H54 (cell line): ENCODE measurements at regions not wholly inside any gene's neighbourhood (a gene's known extent, or its start where the extent isn't known, plus 50 kb on each side); places are given as distances from the start of the nearest gene placed in this dataset.

Source experiments
- DNase-seq: peaks from one replicate; pipeline ENCODE4 v3.0.0; 2011; ENCODE audit warnings: low spot score, mixed read lengths; ENCODE audit not compliant: insufficient read length
- FAIRE-seq: peaks from 3 replicates; lab custom pipeline; 2011; peaks lifted over from hg19 to GRCh38; lab: Jason Lieb, UNC
- POLR2A ChIP-seq: IDR thresholded peaks from 2 replicates; pipeline ENCODE4 v1.6.1; 2011; ENCODE audit warnings: low read depth, mild to moderate bottlenecking, low read length

GRCh38 chr15:62877276-62877857, 165.2 kb upstream of the TPM1 start:
- no peak for FAIRE-seq

GRCh38 chr15:62878070-62878469, 164.5 kb upstream of the TPM1 start:
- FAIRE-seq (no peak), DNase-seq (no peak)
- no peak for TF ChIP-seq POLR2A

More at GRCh38 chr15:62877276-62877857, 165.2 kb upstream of the TPM1 start:
- DNase-seq = no peak
- no peak for TF ChIP-seq POLR2A

GRCh38 chr15:62879770-62880169, 162.8 kb upstream of the TPM1 start:
- FAIRE-seq = no peak
- TF ChIP-seq POLR2A = no peak
- DNase-seq = no peak

- FAIRE-seq = no peak
- no peak for DNase-seq
- no peak for TF ChIP-seq POLR2A
Measured at GRCh38 chr15:62880278-62880677, 162.3 kb upstream of the TPM1 start.

GRCh38 chr15:62881056-62881455, 161.5 kb upstream of the TPM1 start:
- DNase-seq (no peak), FAIRE-seq (no peak)
- no peak for TF ChIP-seq POLR2A

GRCh38 chr15:62883938-62884479, 158.5 kb upstream of the TPM1 start:
- FAIRE-seq (no peak), DNase-seq (no peak)
- no peak for TF ChIP-seq POLR2A

GRCh38 chr15:62886431-62887071, 156.0 kb upstream of the TPM1 start:
- DNase-seq (no peak), FAIRE-seq (no peak)
- TF ChIP-seq POLR2A = no peak

- no peak for FAIRE-seq
- no peak for DNase-seq
- TF ChIP-seq POLR2A = no peak
Measured at GRCh38 chr15:62887113-62887570, 155.4 kb upstream of the TPM1 start.

- FAIRE-seq = no peak
- TF ChIP-seq POLR2A = no peak
- no peak for DNase-seq
Measured at GRCh38 chr15:62888623-62889022, 153.9 kb upstream of the TPM1 start.

GRCh38 chr15:62889141-62889661, 153.3 kb upstream of the TPM1 start:
- no peak for TF ChIP-seq POLR2A
- FAIRE-seq = no peak
- no peak for DNase-seq

GRCh38 chr15:62889734-62890505, 152.6 kb upstream of the TPM1 start:
- DNase-seq = no peak
- no peak for TF ChIP-seq POLR2A
- FAIRE-seq = no peak

GRCh38 chr15:62894322-62895085, 148.0 kb upstream of the TPM1 start:
- no peak for TF ChIP-seq POLR2A
- DNase-seq (no peak), FAIRE-seq (no peak)
